ENCODE measurements at regions not wholly inside any gene's neighbourhood (a gene's known extent, or its start where the extent isn't known, plus 50 kb on each side); places are given as distances from the start of the nearest gene placed in this dataset.

- TF ChIP-seq CTCF (IDR thresholded peaks at IDR 0.05) (no peak), EZH2phosphoT487 (IDR thresholded peaks at IDR 0.05) (no peak), EZH2 (IDR thresholded peaks at IDR 0.05) (no peak)
These were observed 237.3 kb downstream of the SHOX2 start for GRCh38 chr3:157868946-157869345.

All from neural progenitor cell (in vitro differentiated cells).